ENCODE measurements at regions not wholly inside any gene's neighbourhood (a gene's known extent, or its start where the extent isn't known, plus 50 kb on each side); places are given as distances from the start of the nearest gene placed in this dataset.

GRCh38 chr6:1130709-1131108, 181.2 kb upstream of the FOXQ1 start:
- Histone ChIP-seq H3K36me3 (replicated peaks in 1 of 2; ENCODE audit: control insufficient read depth in 1 of 2, insufficient read depth in 2 of 2, low read length in 1 of 2) (no peaks in the 10 kb centered on the region), H3K9me3 (no peaks in the 10 kb centered on the region), H3F3A (replicated peaks; ENCODE audit: insufficient read depth) (no peaks in the 10 kb centered on the region), H3K4me1 (ENCODE audit: control insufficient read depth in 1 of 2, insufficient read depth in 2 of 2, low read depth in 1 of 2, low read length in 1 of 2) (no peaks in the 10 kb centered on the region), H3K4me2 (no peak overlapping the region), H3K27ac (ENCODE audit: low read depth in 2 of 2, low read length in 1 of 2) (no peak overlapping the region), H3K79me2 (ENCODE audit: insufficient read depth) (no peaks in the 10 kb centered on the region), H4K20me1 (ENCODE audit: insufficient read depth) (no peaks in the 10 kb centered on the region), H3K4me3 (ENCODE audit: low read depth in 2 of 2, low read length in 1 of 2) (no peak overlapping the region), H3K9ac (no peak overlapping the region), H3K27me3 (ENCODE audit: insufficient read depth) (peaks cover 12% of the 10 kb centered on the region; the same call in 1 of the 2 replicates), H2AFZ (ENCODE audit: low read depth) (no peak overlapping the region), H3K9me2 (no peaks in the 10 kb centered on the region)
- ChIA-PET POLR2A (no interaction called here), CTCF (no interaction called here)
- TF ChIP-seq TAF1 (IDR thresholded peaks at IDR 0.05; ENCODE audit: borderline replicate concordance, low read depth, low read length) (no peak), POLR2AphosphoS5 (IDR thresholded peaks at IDR 0.05; ENCODE audit: low read depth, low read length) (no peak), CTCF (IDR thresholded peaks at IDR 0.05) (no peak), TEAD4 (IDR thresholded peaks at IDR 0.05; ENCODE audit: borderline replicate concordance, insufficient read depth) (no peak), FOSL2 (IDR thresholded peaks at IDR 0.05; ENCODE audit: borderline replicate concordance, low read depth) (no peak), USF2 (IDR thresholded peaks at IDR 0.05; ENCODE audit: borderline replicate concordance, low read depth, low read length) (no peak), RCOR1 (IDR thresholded peaks at IDR 0.05; ENCODE audit: low read length) (no peak), ZBTB33 (IDR thresholded peaks at IDR 0.05; ENCODE audit: borderline replicate concordance, low read depth) (no peak), NFIC (IDR thresholded peaks at IDR 0.05; ENCODE audit: borderline replicate concordance) (no peak)
- no peak for DNase-seq
- WGBS (ENCODE audit: low lambda C conversion rate): 10% methylated on average over 7 of the region's 7 CpGs

GRCh38 chr6:1129131-1129530, 182.8 kb upstream of the FOXQ1 start:
- Histone ChIP-seq H3K9ac (no peak overlapping the region), H3K4me1 (ENCODE audit: control insufficient read depth in 1 of 2, insufficient read depth in 2 of 2, low read depth in 1 of 2, low read length in 1 of 2) (no peaks in the 10 kb centered on the region), H3K9me3 (no peaks in the 10 kb centered on the region), H3K27me3 (ENCODE audit: insufficient read depth) (peaks cover 12% of the 10 kb centered on the region; the same call in 1 of the 2 replicates), H3K27ac (ENCODE audit: low read depth in 2 of 2, low read length in 1 of 2) (no peak overlapping the region), H3K36me3 (replicated peaks in 1 of 2; ENCODE audit: control insufficient read depth in 1 of 2, insufficient read depth in 2 of 2, low read length in 1 of 2) (no peaks in the 10 kb centered on the region), H3K4me2 (no peak overlapping the region), H3K4me3 (ENCODE audit: low read depth in 2 of 2, low read length in 1 of 2) (no peak overlapping the region), H2AFZ (ENCODE audit: low read depth) (no peak overlapping the region), H3K79me2 (ENCODE audit: insufficient read depth) (no peaks in the 10 kb centered on the region), H3K9me2 (no peaks in the 10 kb centered on the region), H4K20me1 (ENCODE audit: insufficient read depth) (no peaks in the 10 kb centered on the region), H3F3A (replicated peaks; ENCODE audit: insufficient read depth) (no peaks in the 10 kb centered on the region)
- CTCF ChIA-PET: no interaction called here
- DNase-seq: no peak
- WGBS (ENCODE audit: low lambda C conversion rate): 11% methylated on average over 8 of the region's 8 CpGs
- POLR2A ChIA-PET: no interaction called here
- no peak for TF ChIP-seq YY1 (IDR thresholded peaks at IDR 0.05; ENCODE audit: low read depth)
- no peak for TF ChIP-seq TCF12 (IDR thresholded peaks at IDR 0.05)
- no peak for TF ChIP-seq POLR2AphosphoS5 (IDR thresholded peaks at IDR 0.05; ENCODE audit: low read depth, low read length)
- TF ChIP-seq EZH2phosphoT487 (IDR thresholded peaks at IDR 0.05; ENCODE audit: borderline replicate concordance, low read depth): no peak
- TF ChIP-seq IRF3 (IDR thresholded peaks at IDR 0.05; ENCODE audit: low read depth, low read length): no peak
- no peak for TF ChIP-seq GATA2 (CRISPR knock-in tag; IDR thresholded peaks at IDR 0.05)
- TF ChIP-seq CHD2 (IDR thresholded peaks at IDR 0.05; ENCODE audit: low read length, partially characterized antibody): no peak
- no peak for TF ChIP-seq SMC3 (IDR thresholded peaks at IDR 0.05; ENCODE audit: low read depth, low read length)
- TF ChIP-seq FOXJ3 (CRISPR knock-in tag; IDR thresholded peaks at IDR 0.05): no peak
- TF ChIP-seq TEAD4 (IDR thresholded peaks at IDR 0.05; ENCODE audit: borderline replicate concordance, insufficient read depth): no peak
- no peak for TF ChIP-seq ELF1 (IDR thresholded peaks at IDR 0.05)
- no peak for TF ChIP-seq NRF1 (IDR thresholded peaks at IDR 0.05; ENCODE audit: low read depth, low read length)
- no peak for TF ChIP-seq TAF1 (IDR thresholded peaks at IDR 0.05; ENCODE audit: borderline replicate concordance, low read depth, low read length)
- TF ChIP-seq RAD21 (IDR thresholded peaks at IDR 0.05; ENCODE audit: low read length): no peak
- TF ChIP-seq USF2 (IDR thresholded peaks at IDR 0.05; ENCODE audit: borderline replicate concordance, low read depth, low read length): no peak
- no peak for TF ChIP-seq FOSL2 (IDR thresholded peaks at IDR 0.05; ENCODE audit: borderline replicate concordance, low read depth)
- TF ChIP-seq FOXM1 (IDR thresholded peaks at IDR 0.05; ENCODE audit: low read depth): no peak

Data from SK-N-SH (cell line).